ENCODE measurements at regions not wholly inside any gene's neighbourhood (a gene's known extent, or its start where the extent isn't known, plus 50 kb on each side); places are given as distances from the start of the nearest gene placed in this dataset.

GRCh38 chr3:145639875-145640274, 521.1 kb downstream of the PLOD2 start:
- TF ChIP-seq POLR2A (IDR thresholded peaks at IDR 0.05): no peak
- no peak for TF ChIP-seq EP300 (IDR thresholded peaks at IDR 0.05)
- TF ChIP-seq, protein P1, sequence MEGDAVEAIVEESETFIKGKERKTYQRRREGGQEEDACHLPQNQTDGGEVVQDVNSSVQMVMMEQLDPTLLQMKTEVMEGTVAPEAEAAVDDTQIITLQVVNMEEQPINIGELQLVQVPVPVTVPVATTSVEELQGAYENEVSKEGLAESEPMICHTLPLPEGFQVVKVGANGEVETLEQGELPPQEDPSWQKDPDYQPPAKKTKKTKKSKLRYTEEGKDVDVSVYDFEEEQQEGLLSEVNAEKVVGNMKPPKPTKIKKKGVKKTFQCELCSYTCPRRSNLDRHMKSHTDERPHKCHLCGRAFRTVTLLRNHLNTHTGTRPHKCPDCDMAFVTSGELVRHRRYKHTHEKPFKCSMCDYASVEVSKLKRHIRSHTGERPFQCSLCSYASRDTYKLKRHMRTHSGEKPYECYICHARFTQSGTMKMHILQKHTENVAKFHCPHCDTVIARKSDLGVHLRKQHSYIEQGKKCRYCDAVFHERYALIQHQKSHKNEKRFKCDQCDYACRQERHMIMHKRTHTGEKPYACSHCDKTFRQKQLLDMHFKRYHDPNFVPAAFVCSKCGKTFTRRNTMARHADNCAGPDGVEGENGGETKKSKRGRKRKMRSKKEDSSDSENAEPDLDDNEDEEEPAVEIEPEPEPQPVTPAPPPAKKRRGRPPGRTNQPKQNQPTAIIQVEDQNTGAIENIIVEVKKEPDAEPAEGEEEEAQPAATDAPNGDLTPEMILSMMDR (IDR thresholded peaks at IDR 0.05): no peak
- no peak for DNase-seq (ENCODE audit: low spot score in 2 of 2)
- no peaks in the 10 kb centered on the region for H3K27me3 ChIP-seq
- no peak overlapping the region for H3K4me3 ChIP-seq
- H3K4me1 ChIP-seq: no peaks in the 10 kb centered on the region
- no peak overlapping the region for H3K27ac ChIP-seq
- no peaks in the 10 kb centered on the region for H3K36me3 ChIP-seq
- H3K9me3 ChIP-seq: no peaks in the 10 kb centered on the region
- WGBS, 2 donors: 89 to 93% methylated on average over 3 of the region's 3 CpGs

DNA sequence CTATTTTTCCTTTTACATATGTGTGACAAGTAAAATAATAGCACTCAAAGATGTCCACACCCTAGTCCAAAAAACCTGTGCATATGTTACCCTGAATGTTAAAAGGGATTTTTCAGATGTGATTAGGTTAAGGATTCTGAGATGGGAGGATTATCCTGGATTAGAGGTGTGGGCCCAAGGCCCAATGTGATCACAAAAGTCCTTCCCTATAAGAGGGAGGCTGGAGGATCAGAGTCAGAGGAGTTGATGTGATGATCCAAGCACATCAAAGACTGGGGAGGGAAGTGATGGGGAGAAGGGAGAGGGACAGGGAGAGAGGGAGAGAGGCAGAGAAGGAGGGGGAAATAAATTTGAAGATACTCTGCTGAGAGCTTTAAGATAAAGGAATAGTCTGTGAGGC, 512.6 kb downstream of the PLOD2 start:
- Histone ChIP-seq H3K27me3 (no peaks in the 10 kb centered on the region), H3K9me3 (no peaks in the 10 kb centered on the region), H3K27ac (no peak overlapping the region), H3K36me3 (no peaks in the 10 kb centered on the region), H3K4me3 (no peak overlapping the region), H3K4me1 (no peaks in the 10 kb centered on the region)
- TF ChIP-seq EP300 (IDR thresholded peaks at IDR 0.05) (no peak), POLR2A (IDR thresholded peaks at IDR 0.05) (no peak)
- TF ChIP-seq, protein P1 (IDR thresholded peaks at IDR 0.05): no peak
- no peak for DNase-seq (ENCODE audit: low spot score in 2 of 2)

GRCh38 chr3:145649368-145649887, 511.6 kb downstream of the PLOD2 start:
- WGBS, 2 donors: 94% methylated on average over 8 of the region's 8 CpGs
- no peak for DNase-seq (ENCODE audit: low spot score in 2 of 2)
- Histone ChIP-seq H3K36me3 (no peaks in the 10 kb centered on the region), H3K4me1 (no peaks in the 10 kb centered on the region), H3K4me3 (no peak overlapping the region), H3K9me3 (no peaks in the 10 kb centered on the region), H3K27me3 (no peaks in the 10 kb centered on the region), H3K27ac (no peak overlapping the region)
- TF ChIP-seq, protein P1 (IDR thresholded peaks at IDR 0.05): no peak
- TF ChIP-seq POLR2A (IDR thresholded peaks at IDR 0.05) (no peak), EP300 (IDR thresholded peaks at IDR 0.05) (no peak)

GRCh38 chr3:145650170-145650569, 510.8 kb downstream of the PLOD2 start:
- TF ChIP-seq, protein P1 (IDR thresholded peaks at IDR 0.05): no peak
- no peak for TF ChIP-seq POLR2A (IDR thresholded peaks at IDR 0.05)
- TF ChIP-seq EP300 (IDR thresholded peaks at IDR 0.05): no peak
- H3K27ac ChIP-seq: no peak overlapping the region
- no peaks in the 10 kb centered on the region for H3K27me3 ChIP-seq
- no peaks in the 10 kb centered on the region for H3K36me3 ChIP-seq
- no peak overlapping the region for H3K4me3 ChIP-seq
- H3K4me1 ChIP-seq: no peaks in the 10 kb centered on the region
- 93 to 94% methylated on average over 4 of the region's 4 CpGs for WGBS, 2 donors
- DNase-seq (ENCODE audit: low spot score in 2 of 2): no peak
- H3K9me3 ChIP-seq: no peaks in the 10 kb centered on the region

- H3K4me3 ChIP-seq: no peak overlapping the region
- TF ChIP-seq POLR2A (IDR thresholded peaks at IDR 0.05) (no peak), EP300 (IDR thresholded peaks at IDR 0.05) (no peak)
- TF ChIP-seq, protein P1 (IDR thresholded peaks at IDR 0.05): no peak
- H3K27me3 ChIP-seq: no peaks in the 10 kb centered on the region
- no peaks in the 10 kb centered on the region for H3K4me1 ChIP-seq
- no peak overlapping the region for H3K27ac ChIP-seq
- no peak for DNase-seq (ENCODE audit: low spot score in 2 of 2)
- H3K9me3 ChIP-seq: no peaks in the 10 kb centered on the region
- H3K36me3 ChIP-seq: no peaks in the 10 kb centered on the region
Measured at GRCh38 chr3:145671121-145671520, 489.9 kb downstream of the PLOD2 start.

Data from tibial nerve (tissue), 4 donors.